H9 (cell line): ENCODE measurements at regions not wholly inside any gene's neighbourhood (a gene's known extent, or its start where the extent isn't known, plus 50 kb on each side); places are given as distances from the start of the nearest gene placed in this dataset.

Experiments used
- DNase-seq: peaks from one replicate; pipeline ENCODE4 v3.0.0-alpha.2; 2017
- H2AFZ ChIP-seq: one replicate; pipeline ENCODE4 v1.6.1; 2013; ENCODE audit warnings: mild to moderate bottlenecking, low read length, control low read depth, moderate library complexity
- H2AK5ac ChIP-seq: 2 replicates; pipeline ENCODE4 v1.6.1; 2013; ENCODE audit warnings: low read length, control low read depth, mixed read lengths; ENCODE audit not compliant: insufficient read length
- H2BK120ac ChIP-seq: one replicate; pipeline ENCODE4 v1.6.1; 2013; ENCODE audit warnings: low read depth, mild to moderate bottlenecking, low read length, control low read depth, inconsistent platforms; ENCODE audit not compliant: poor library complexity, severe bottlenecking
- H2BK12ac ChIP-seq: 2 replicates; pipeline ENCODE4 v1.6.1; 2013; ENCODE audit warnings: low read length, control low read depth, mixed read lengths, low read depth; ENCODE audit not compliant: insufficient read length
- H2BK15ac ChIP-seq: 2 replicates; pipeline ENCODE4 v1.6.1; 2013; ENCODE audit warnings: low read depth, low read length, control low read depth
- H2BK20ac ChIP-seq: one replicate; pipeline ENCODE4 v1.6.1; 2013; ENCODE audit warnings: low read depth, mild to moderate bottlenecking, low read length, control low read depth, inconsistent platforms; ENCODE audit not compliant: poor library complexity, severe bottlenecking
- H2BK5ac ChIP-seq: 2 replicates; pipeline ENCODE4 v1.6.1; 2013; ENCODE audit warnings: low read length, control low read depth, mixed read lengths; ENCODE audit not compliant: insufficient read length
- H3K14ac ChIP-seq: 2 replicates; pipeline ENCODE4 v1.6.1; 2013; ENCODE audit warnings: low read length, control low read depth; ENCODE audit not compliant: insufficient read depth
- H3K18ac ChIP-seq: 2 replicates; pipeline ENCODE4 v1.6.1; 2013; ENCODE audit warnings: low read depth, mild to moderate bottlenecking, mixed read lengths, low read length, control low read depth; ENCODE audit not compliant: insufficient read length
- H3K23ac ChIP-seq: 2 replicates; pipeline ENCODE4 v1.6.1; 2013; ENCODE audit warnings: low read length, control low read depth, mixed read lengths, low read depth; ENCODE audit not compliant: insufficient read length
- H3K23me2 ChIP-seq: 2 replicates; pipeline ENCODE4 v1.6.1; 2013; ENCODE audit warnings: low read depth, mild to moderate bottlenecking, mixed read lengths, low read length, control low read depth; ENCODE audit not compliant: insufficient read length, poor library complexity, severe bottlenecking
- H3K27ac ChIP-seq: 2 replicates; pipeline ENCODE4 v1.5.1; 2013; ENCODE audit warnings: low read length, control low read depth, mixed read lengths, low read depth; ENCODE audit not compliant: insufficient read length
- H3K27me3 ChIP-seq: 2 replicates; pipeline ENCODE4 v1.6.1; 2013; ENCODE audit warnings: low read length, control low read depth, inconsistent platforms; ENCODE audit not compliant: insufficient read depth
- H3K4ac ChIP-seq: 2 replicates; pipeline ENCODE4 v1.6.1; 2013; ENCODE audit warnings: low read depth, mild to moderate bottlenecking, control low read depth, inconsistent platforms, low read length, moderate library complexity
- H3K4me1 ChIP-seq: 2 replicates; pipeline ENCODE4 v1.6.1; 2013; ENCODE audit warnings: low read length, control low read depth, inconsistent platforms; ENCODE audit not compliant: insufficient read depth
- H3K4me2 ChIP-seq: 2 replicates; pipeline ENCODE4 v1.6.1; 2013; ENCODE audit warnings: low read length, control low read depth, mixed read lengths; ENCODE audit not compliant: insufficient read length, insufficient read depth
- H3K56ac ChIP-seq: 2 replicates; pipeline ENCODE4 v1.6.1; 2013; ENCODE audit warnings: low read depth, mild to moderate bottlenecking, mixed read lengths, low read length, control low read depth; ENCODE audit not compliant: insufficient read length
- H3K79me1 ChIP-seq: 2 replicates; pipeline ENCODE4 v1.6.1; 2013; ENCODE audit warnings: low read depth, mild to moderate bottlenecking, moderate library complexity, low read length, control low read depth, inconsistent platforms; ENCODE audit not compliant: insufficient read depth, poor library complexity, severe bottlenecking
- H3K79me2 ChIP-seq: 2 replicates; pipeline ENCODE4 v1.6.1; 2013; ENCODE audit warnings: low read length, control low read depth, inconsistent platforms; ENCODE audit not compliant: insufficient read depth
- H3K9ac ChIP-seq: 2 replicates; pipeline ENCODE4 v1.6.1; 2013; ENCODE audit warnings: low read length, control low read depth, mixed read lengths; ENCODE audit not compliant: insufficient read length; ENCODE audit errors: extremely low read depth
- H3K9me3 ChIP-seq: one replicate; pipeline ENCODE4 v1.6.1; 2013; ENCODE audit warnings: low read depth, low read length, inconsistent platforms; ENCODE audit not compliant: control insufficient read depth
- H3T11ph ChIP-seq: one replicate; pipeline ENCODE4 v1.6.1; 2013; ENCODE audit warnings: mild to moderate bottlenecking, low read length, control low read depth, inconsistent platforms
- H4K20me1 ChIP-seq: one replicate; pipeline ENCODE4 v1.6.1; 2013; ENCODE audit not compliant: control insufficient read depth, insufficient read length, insufficient read depth
- H4K5ac ChIP-seq: 2 replicates; pipeline ENCODE4 v1.6.1; 2013; ENCODE audit warnings: low read depth, mild to moderate bottlenecking, mixed read lengths, low read length, control low read depth; ENCODE audit not compliant: insufficient read length
- H4K8ac ChIP-seq: replicated peaks from 2 replicates; pipeline ENCODE4 v1.6.1; 2013; ENCODE audit warnings: low read length, control low read depth, mixed read lengths, low read depth; ENCODE audit not compliant: insufficient read length
- H4K91ac ChIP-seq: 2 replicates; pipeline ENCODE4 v1.6.1; 2013; ENCODE audit warnings: low read depth, mild to moderate bottlenecking, moderate library complexity, mixed read lengths, low read length, control low read depth; ENCODE audit not compliant: insufficient read length
- H3K27ac Mint-ChIP-seq, 3 experiments: 2 replicates in 2 of 3; 3 replicates in 1 of 3; pipeline ENCODE4 v1.8.0; 2020 to 2021; ENCODE audit warnings: mixed read lengths in 3 of 3, mild to moderate bottlenecking in 1 of 3, moderate library complexity in 1 of 3
- H3K27me3 Mint-ChIP-seq: 2 replicates; pipeline ENCODE4 v1.8.0; 2021; ENCODE audit warnings: low read depth, mild to moderate bottlenecking, moderate library complexity, mixed read lengths
- H3K36me3 Mint-ChIP-seq, 3 experiments: 2 replicates in 2 of 3; 3 replicates in 1 of 3; pipeline ENCODE4 v1.8.0; 2020 to 2021; ENCODE audit warnings: low read depth in 3 of 3, mixed read lengths in 3 of 3; ENCODE audit not compliant: insufficient read depth in 1 of 3
- H3K4me1 Mint-ChIP-seq, 2 experiments: 2 replicates each; pipeline ENCODE4 v1.8.0; 2020; ENCODE audit warnings: mixed read lengths in 2 of 2
- H3K4me3 Mint-ChIP-seq, 2 experiments: 2 replicates in 1 of 2; 3 replicates in 1 of 2; pipeline ENCODE4 v1.8.0; 2020 to 2021; ENCODE audit warnings: mild to moderate bottlenecking in 2 of 2, mixed read lengths in 2 of 2, moderate library complexity in 1 of 2
- H3K9me3 Mint-ChIP-seq, 2 experiments: 2 replicates in 1 of 2; 3 replicates in 1 of 2; pipeline ENCODE4 v1.8.0; 2020; ENCODE audit warnings: mild to moderate bottlenecking in 2 of 2, mixed read lengths in 2 of 2, moderate library complexity in 1 of 2
- CTCF ChIP-seq: fragments of 200-600 bp; sonication (generic); conservative IDR thresholded peaks from 3 replicates; pipeline ENCODE4 v1.8.0; 2021; ENCODE audit warnings: antibody characterized with exemption, mild to moderate bottlenecking
- WGBS: extraction: QIAGEN DNeasy Blood & Tissue Kit; methylation state at CpG from one replicate; pipeline ENCODE4 v1.1.7; 2013; ENCODE audit warnings: missing lambda C conversion rate, low lambda C conversion rate, mixed read lengths; ENCODE audit not compliant: insufficient read length; ENCODE audit errors: extremely low coverage; 5-methylcytosine and 5-hydroxymethylcytosine counted together

GRCh38 chr6:1229808-1230207, 82.1 kb upstream of the FOXQ1 start:
- no peaks in the 10 kb centered on the region for H3K23me2 ChIP-seq
- H3K14ac ChIP-seq: no peak overlapping the region
- Mint-ChIP-seq H3K36me3 (no peaks in the 10 kb centered on the region), H3K4me3 (no peak overlapping the region), H3K4me1 (peaks cover 0 to 9% of the 10 kb centered on the region in 2 experiments; a peak in 2 of 4 replicates), H3K9me3 (no peaks in the 10 kb centered on the region), H3K27ac (no peak overlapping the region), H3K27me3 (peaks cover 27% of the 10 kb centered on the region)
- H4K8ac ChIP-seq: no peak overlapping the region
- H2AK5ac ChIP-seq: no peak overlapping the region
- no peak overlapping the region for H2BK12ac ChIP-seq
- no peak overlapping the region for H2BK15ac ChIP-seq
- H3K27ac ChIP-seq: no peak overlapping the region
- DNase-seq: no peak
- no peaks in the 10 kb centered on the region for H3K4me1 ChIP-seq
- no peak for TF ChIP-seq CTCF
- no CpG with 5 or more reads among the region's 9 CpGs for WGBS
- H3K79me2 ChIP-seq: no peaks in the 10 kb centered on the region
- H4K20me1 ChIP-seq: no peaks in the 10 kb centered on the region
- H4K91ac ChIP-seq: no peak overlapping the region
- H2BK20ac ChIP-seq: no peak overlapping the region
- no peak overlapping the region for H2BK5ac ChIP-seq
- no peaks in the 10 kb centered on the region for H3K27me3 ChIP-seq
- H3K56ac ChIP-seq: no peak overlapping the region
- H3K9ac ChIP-seq: no peak overlapping the region
- no peak overlapping the region for H2AFZ ChIP-seq
- no peak overlapping the region for H4K5ac ChIP-seq
- H3K23ac ChIP-seq: no peak overlapping the region
- no peak overlapping the region for H3K18ac ChIP-seq
- no peak overlapping the region for H2BK120ac ChIP-seq
- no peaks in the 10 kb centered on the region for H3K79me1 ChIP-seq
- no peak overlapping the region for H3K4ac ChIP-seq
- H3K9me3 ChIP-seq: no peaks in the 10 kb centered on the region
- no peak overlapping the region for H3K4me2 ChIP-seq
- H3T11ph ChIP-seq: no peak overlapping the region
